ENCODE measurements at regions not wholly inside any gene's neighbourhood (a gene's known extent, or its start where the extent isn't known, plus 50 kb on each side); places are given as distances from the start of the nearest gene placed in this dataset.

DNA sequence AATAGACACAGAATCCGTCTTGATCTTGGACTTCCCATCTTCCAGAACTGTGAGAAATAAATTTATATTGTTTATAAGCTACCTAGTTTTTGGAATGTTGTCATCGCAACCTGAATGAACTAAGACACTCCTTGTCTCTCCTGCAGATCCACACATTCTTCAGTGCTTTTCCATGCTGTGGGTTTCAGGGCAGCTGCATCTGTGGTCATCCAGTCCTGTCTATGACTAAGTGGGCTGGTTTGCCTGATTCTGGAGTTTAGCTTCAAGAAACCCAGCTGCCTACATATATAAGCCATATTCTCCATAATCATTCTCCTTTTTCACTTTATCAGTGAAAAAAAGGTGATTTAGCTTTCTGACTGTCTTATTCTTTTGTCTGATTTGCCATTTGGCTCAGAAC is 170.3 kb upstream of the KIT start:
- TF ChIP-seq CTCF (conservative IDR thresholded peaks at IDR 0.05; ENCODE audit: low read depth, low read length), result no peak
- no peak for TF ChIP-seq EZH2 (IDR thresholded peaks at IDR 0.05; ENCODE audit: borderline replicate concordance, low read depth, low read length, poor library complexity, severe bottlenecking)
